HG03442 (cell line): ENCODE measurements at regions not wholly inside any gene's neighbourhood (a gene's known extent, or its start where the extent isn't known, plus 50 kb on each side); places are given as distances from the start of the nearest gene placed in this dataset.
"Not testable (repeated sequence)": the region's sequence is repeated elsewhere in the genome, so short reads cannot be mapped to it uniquely, and the experiment has no call there.

Source experiments
- ATAC-seq: cut with Tn5 transposase; IDR thresholded peaks from one replicate; pipeline ENCODE4 v1.9.1; 2021; ENCODE audit warnings: mild to moderate bottlenecking, moderate library complexity; ENCODE audit not compliant: unreplicated experiment

GRCh38 chr12:91515944-91516694, 333.5 kb upstream of the DCN start:
- no peak for ATAC-seq

DNA sequence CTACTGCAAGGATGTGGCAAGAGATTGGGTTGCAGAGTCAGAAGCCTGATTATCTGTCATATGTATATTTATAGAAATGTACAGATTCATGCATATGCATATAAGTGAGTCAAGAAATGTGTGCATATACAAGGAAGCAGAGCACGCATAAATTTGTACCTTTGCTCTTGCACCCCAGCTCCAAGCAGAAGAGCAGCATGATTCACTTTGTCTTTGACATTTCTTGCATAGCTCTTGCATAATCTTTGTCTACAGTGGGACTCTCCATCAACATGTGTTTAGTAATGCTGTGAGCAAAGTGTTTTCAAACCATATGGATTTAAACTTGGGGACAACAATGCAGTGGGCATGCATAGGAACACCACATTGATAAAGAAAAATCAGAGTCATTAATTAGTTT, 330.7 kb upstream of the DCN start:
- no peak for ATAC-seq

- ATAC-seq = no peak
Measured at GRCh38 chr12:91511795-91512420, 329.3 kb upstream of the DCN start.

- no peak for ATAC-seq
Measured at GRCh38 chr12:91507754-91508153, 325.1 kb upstream of the DCN start.

- no peak for ATAC-seq
Measured at GRCh38 chr12:91506452-91506851, 323.8 kb upstream of the DCN start.

DNA sequence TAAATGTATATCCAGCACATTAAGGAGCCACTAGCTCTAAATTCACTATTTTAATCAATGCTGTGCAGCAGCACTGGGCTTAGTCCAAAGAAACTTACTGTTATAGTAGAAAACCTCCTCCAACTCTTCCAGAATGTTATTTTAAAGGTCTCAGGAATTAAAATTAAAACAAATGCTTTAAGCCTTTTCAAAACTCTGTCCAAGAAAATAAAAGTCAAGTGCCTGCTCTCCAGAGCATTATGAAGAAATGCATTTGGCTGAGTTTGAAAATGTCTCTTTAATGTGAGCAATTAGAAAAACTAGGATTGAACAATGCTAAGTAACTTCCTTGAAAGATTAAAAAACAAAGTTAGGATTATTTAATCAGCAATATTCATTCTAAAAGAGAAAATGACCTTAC, 322.4 kb upstream of the DCN start:
- ATAC-seq = no peak

GRCh38 chr12:91502208-91502607, 319.6 kb upstream of the DCN start:
- no peak for ATAC-seq

DNA sequence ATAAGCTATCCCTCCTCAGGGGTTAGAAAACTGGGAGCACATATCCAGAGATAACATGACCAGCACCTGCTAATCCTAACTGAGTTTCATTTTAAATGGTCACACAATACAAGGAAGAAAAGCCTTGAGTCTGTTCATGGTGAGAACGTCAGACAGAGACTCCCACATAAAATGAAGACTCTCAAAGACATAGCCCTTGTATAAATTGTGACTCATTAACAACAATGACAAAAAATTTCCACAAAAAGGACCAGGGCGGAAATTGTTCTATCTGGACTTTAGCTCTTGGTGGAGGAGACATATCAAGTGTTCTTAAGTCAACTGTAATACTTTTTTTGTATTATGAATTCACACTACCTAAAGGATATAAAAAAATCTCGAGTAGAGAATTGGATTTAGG, 313.7 kb upstream of the DCN start:
- no peak for ATAC-seq

DNA sequence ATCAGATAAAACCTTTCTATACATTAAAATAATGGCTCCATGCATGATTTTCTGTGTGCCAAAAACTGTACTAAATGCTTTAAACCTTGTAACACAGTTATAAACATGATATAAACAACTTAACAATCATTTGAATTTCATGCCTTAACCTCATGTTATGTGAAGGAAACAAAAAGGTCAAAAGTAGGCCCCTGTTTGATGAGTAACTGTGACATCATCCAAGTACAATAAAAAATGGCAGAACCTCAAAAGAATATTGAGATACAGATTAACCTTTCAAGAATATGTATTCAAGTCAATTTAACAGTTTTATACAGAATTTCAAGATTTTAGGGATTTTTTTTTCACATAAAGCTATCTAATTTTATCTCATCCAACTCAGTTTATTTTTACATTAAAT, 310.7 kb upstream of the DCN start:
- no peak for ATAC-seq

GRCh38 chr12:91492648-91493047, 310.0 kb upstream of the DCN start:
- ATAC-seq = no peak

- ATAC-seq = no peak
Measured at GRCh38 chr12:91490667-91491311, 308.2 kb upstream of the DCN start.

GRCh38 chr12:91483471-91483985, 300.9 kb upstream of the DCN start:
- no peak for ATAC-seq

- no peak for ATAC-seq
Measured at GRCh38 chr12:91482231-91482630, 299.6 kb upstream of the DCN start.

DNA sequence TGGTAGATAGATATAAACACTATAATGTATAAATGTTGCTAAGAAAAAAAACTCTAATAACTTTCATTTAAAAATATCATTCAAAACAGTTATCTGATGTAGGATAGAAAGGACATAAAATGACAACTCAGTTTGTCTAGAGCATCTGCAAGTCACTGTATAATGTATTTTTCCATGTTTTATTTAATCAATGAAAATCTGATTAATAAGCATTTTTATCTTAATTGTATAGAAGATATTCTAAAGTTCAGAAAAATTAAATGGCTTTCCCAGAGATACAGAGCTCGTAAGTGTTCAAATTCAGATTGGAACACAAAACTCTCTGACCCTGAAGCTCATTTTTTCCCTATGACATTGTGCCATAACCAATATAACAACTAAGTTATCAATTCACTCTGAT, 295.9 kb upstream of the DCN start:
- no peak for ATAC-seq

DNA sequence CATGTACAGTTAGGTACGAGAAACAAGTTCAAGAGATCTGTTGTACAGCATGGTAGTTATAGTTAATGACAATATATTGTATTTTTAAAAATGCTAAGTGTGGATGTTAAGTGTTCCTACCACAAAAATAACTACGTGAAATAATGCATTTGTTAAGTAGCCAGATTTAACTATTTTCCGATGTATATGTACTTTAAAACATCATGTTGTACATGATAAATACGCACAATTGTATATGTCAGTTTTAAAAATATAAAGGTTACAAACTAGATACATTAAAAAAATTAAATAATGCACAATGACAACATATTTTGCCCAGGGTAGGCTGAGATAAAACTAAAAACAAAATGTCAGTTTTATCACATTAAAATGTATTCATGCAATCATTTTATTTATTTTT, 285.1 kb upstream of the DCN start:
- no peak for ATAC-seq

DNA sequence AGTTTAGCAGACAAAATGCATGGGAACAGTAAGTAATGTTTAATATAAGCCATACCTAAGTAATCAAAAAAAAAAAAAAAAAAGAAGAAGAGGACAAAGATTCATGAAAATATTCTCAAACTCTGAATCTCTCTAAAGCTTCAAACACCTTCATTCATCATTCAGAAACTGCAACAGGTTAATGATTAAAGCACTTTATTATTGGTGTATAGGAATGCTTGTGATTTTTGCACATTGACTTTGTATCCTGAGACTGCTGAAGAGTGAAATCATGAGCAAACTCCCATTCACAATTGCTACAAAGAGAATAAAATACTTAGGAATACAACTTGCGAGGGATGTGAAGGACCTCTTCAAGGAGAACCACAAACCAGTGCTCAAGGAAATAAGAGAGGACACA, 278.4 kb upstream of the DCN start:
- no peak for ATAC-seq

- no peak for ATAC-seq
Measured at GRCh38 chr12:91460469-91460868, 277.9 kb upstream of the DCN start.

DNA sequence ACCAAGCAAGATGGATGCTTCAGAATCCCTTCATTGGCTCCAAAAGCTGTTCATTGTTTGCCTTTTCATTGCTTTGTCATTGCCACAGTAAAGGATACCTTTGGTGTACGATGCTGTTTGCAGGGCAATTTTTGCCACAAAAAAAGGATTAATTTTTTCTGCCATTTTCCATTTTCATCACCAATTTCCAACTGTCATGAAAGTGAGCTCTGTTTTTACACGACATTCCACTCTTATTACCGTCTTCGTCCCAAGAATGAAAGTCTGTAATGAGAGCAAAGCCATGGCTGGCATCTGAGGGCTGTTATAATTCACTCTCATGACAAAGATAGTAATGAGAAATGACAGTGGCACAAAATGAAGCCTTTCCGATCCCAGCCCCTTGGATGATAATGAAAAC, 272.7 kb upstream of the DCN start:
- no peak for ATAC-seq

DNA sequence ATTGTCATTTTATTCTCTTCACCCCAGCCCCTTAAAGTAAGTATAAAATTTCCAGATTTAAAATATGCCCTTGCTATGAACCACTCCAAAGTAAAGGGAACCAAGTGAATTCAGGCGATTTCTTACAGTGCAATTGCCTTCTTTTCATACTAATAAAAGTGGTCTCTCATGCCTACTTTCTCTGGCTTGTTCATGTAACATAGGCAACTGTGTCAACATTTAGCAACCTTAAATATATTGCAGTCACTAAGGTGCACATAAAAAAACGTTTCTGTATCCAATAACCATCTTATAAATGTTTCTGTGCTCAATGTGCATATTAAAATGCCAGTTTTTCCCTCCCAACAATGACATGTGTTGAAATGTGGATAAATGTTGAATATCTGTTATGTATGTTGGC, 271.6 kb upstream of the DCN start:
- ATAC-seq = no peak

- not testable (repeated sequence) for ATAC-seq
Measured at GRCh38 chr12:91452464-91452863, 269.8 kb upstream of the DCN start.

DNA sequence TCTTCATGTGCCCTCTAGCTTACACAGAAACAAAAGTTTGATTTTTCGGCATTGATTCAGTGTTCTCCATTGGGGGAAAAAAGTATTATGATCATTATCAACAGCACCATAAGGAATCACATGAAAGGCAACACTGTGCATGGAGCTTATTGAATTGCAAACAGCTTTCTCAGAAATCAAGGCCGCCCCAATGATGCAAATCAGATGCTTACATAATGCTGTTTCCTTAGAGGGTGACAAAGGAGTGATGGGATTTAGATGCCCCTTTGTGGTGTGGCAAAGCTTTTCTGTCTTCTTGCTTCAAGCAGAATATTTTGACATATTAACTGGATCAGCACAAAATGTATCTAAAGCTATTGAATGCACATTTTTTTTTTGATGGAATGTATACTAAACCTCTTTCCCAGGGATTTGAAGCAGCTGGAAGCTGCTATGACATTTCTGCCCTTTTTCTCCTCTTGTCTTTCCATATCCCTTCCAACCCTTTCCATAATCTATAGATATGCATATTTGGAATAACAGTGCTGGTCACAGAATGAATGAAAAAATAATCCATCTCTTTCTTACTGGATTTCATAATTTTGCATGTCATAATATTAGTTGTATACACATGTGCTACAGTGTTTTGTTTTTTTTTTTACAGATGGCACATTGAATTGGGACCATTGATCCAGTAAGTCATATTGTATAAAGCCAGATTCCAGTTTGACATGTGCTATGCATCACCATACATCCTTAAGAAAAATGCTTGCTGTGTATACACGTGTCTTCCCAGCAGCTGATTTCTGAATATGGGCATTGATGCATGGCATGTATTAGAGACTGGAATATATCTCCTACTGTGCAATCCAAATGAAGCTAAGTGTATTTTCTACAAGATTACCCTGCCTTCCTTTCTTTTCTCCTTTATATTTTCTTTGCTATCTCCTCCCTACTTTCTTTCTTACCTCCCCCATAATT, 259.7 kb upstream of the DCN start:
- ATAC-seq = no peak
